H9 (cell line): ENCODE measurements at regions not wholly inside any gene's neighbourhood (a gene's known extent, or its start where the extent isn't known, plus 50 kb on each side); places are given as distances from the start of the nearest gene placed in this dataset.

ENCODE experiments used
- DNase-seq: peaks from one replicate; pipeline ENCODE4 v3.0.0-alpha.2; 2017
- H2AFZ ChIP-seq: one replicate; pipeline ENCODE4 v1.6.1; 2013; ENCODE audit warnings: mild to moderate bottlenecking, low read length, control low read depth, moderate library complexity
- H2AK5ac ChIP-seq: 2 replicates; pipeline ENCODE4 v1.6.1; 2013; ENCODE audit warnings: low read length, control low read depth, mixed read lengths; ENCODE audit not compliant: insufficient read length
- H2BK120ac ChIP-seq: one replicate; pipeline ENCODE4 v1.6.1; 2013; ENCODE audit warnings: low read depth, mild to moderate bottlenecking, low read length, control low read depth, inconsistent platforms; ENCODE audit not compliant: poor library complexity, severe bottlenecking
- H2BK12ac ChIP-seq: 2 replicates; pipeline ENCODE4 v1.6.1; 2013; ENCODE audit warnings: low read length, control low read depth, mixed read lengths, low read depth; ENCODE audit not compliant: insufficient read length
- H2BK15ac ChIP-seq: 2 replicates; pipeline ENCODE4 v1.6.1; 2013; ENCODE audit warnings: low read depth, low read length, control low read depth
- H2BK20ac ChIP-seq: one replicate; pipeline ENCODE4 v1.6.1; 2013; ENCODE audit warnings: low read depth, mild to moderate bottlenecking, low read length, control low read depth, inconsistent platforms; ENCODE audit not compliant: poor library complexity, severe bottlenecking
- H2BK5ac ChIP-seq: 2 replicates; pipeline ENCODE4 v1.6.1; 2013; ENCODE audit warnings: low read length, control low read depth, mixed read lengths; ENCODE audit not compliant: insufficient read length
- H3K14ac ChIP-seq: 2 replicates; pipeline ENCODE4 v1.6.1; 2013; ENCODE audit warnings: low read length, control low read depth; ENCODE audit not compliant: insufficient read depth
- H3K18ac ChIP-seq: 2 replicates; pipeline ENCODE4 v1.6.1; 2013; ENCODE audit warnings: low read depth, mild to moderate bottlenecking, mixed read lengths, low read length, control low read depth; ENCODE audit not compliant: insufficient read length
- H3K23ac ChIP-seq: 2 replicates; pipeline ENCODE4 v1.6.1; 2013; ENCODE audit warnings: low read length, control low read depth, mixed read lengths, low read depth; ENCODE audit not compliant: insufficient read length
- H3K23me2 ChIP-seq: 2 replicates; pipeline ENCODE4 v1.6.1; 2013; ENCODE audit warnings: low read depth, mild to moderate bottlenecking, mixed read lengths, low read length, control low read depth; ENCODE audit not compliant: insufficient read length, poor library complexity, severe bottlenecking
- H3K27ac ChIP-seq: 2 replicates; pipeline ENCODE4 v1.5.1; 2013; ENCODE audit warnings: low read length, control low read depth, mixed read lengths, low read depth; ENCODE audit not compliant: insufficient read length
- H3K27me3 ChIP-seq: 2 replicates; pipeline ENCODE4 v1.6.1; 2013; ENCODE audit warnings: low read length, control low read depth, inconsistent platforms; ENCODE audit not compliant: insufficient read depth
- H3K4ac ChIP-seq: 2 replicates; pipeline ENCODE4 v1.6.1; 2013; ENCODE audit warnings: low read depth, mild to moderate bottlenecking, control low read depth, inconsistent platforms, low read length, moderate library complexity
- H3K4me1 ChIP-seq: 2 replicates; pipeline ENCODE4 v1.6.1; 2013; ENCODE audit warnings: low read length, control low read depth, inconsistent platforms; ENCODE audit not compliant: insufficient read depth
- H3K4me2 ChIP-seq: 2 replicates; pipeline ENCODE4 v1.6.1; 2013; ENCODE audit warnings: low read length, control low read depth, mixed read lengths; ENCODE audit not compliant: insufficient read length, insufficient read depth
- H3K56ac ChIP-seq: 2 replicates; pipeline ENCODE4 v1.6.1; 2013; ENCODE audit warnings: low read depth, mild to moderate bottlenecking, mixed read lengths, low read length, control low read depth; ENCODE audit not compliant: insufficient read length
- H3K79me1 ChIP-seq: 2 replicates; pipeline ENCODE4 v1.6.1; 2013; ENCODE audit warnings: low read depth, mild to moderate bottlenecking, moderate library complexity, low read length, control low read depth, inconsistent platforms; ENCODE audit not compliant: insufficient read depth, poor library complexity, severe bottlenecking
- H3K79me2 ChIP-seq: 2 replicates; pipeline ENCODE4 v1.6.1; 2013; ENCODE audit warnings: low read length, control low read depth, inconsistent platforms; ENCODE audit not compliant: insufficient read depth
- H3K9ac ChIP-seq: 2 replicates; pipeline ENCODE4 v1.6.1; 2013; ENCODE audit warnings: low read length, control low read depth, mixed read lengths; ENCODE audit not compliant: insufficient read length; ENCODE audit errors: extremely low read depth
- H3K9me3 ChIP-seq: one replicate; pipeline ENCODE4 v1.6.1; 2013; ENCODE audit warnings: low read depth, low read length, inconsistent platforms; ENCODE audit not compliant: control insufficient read depth
- H3T11ph ChIP-seq: one replicate; pipeline ENCODE4 v1.6.1; 2013; ENCODE audit warnings: mild to moderate bottlenecking, low read length, control low read depth, inconsistent platforms
- H4K20me1 ChIP-seq: one replicate; pipeline ENCODE4 v1.6.1; 2013; ENCODE audit not compliant: control insufficient read depth, insufficient read length, insufficient read depth
- H4K5ac ChIP-seq: 2 replicates; pipeline ENCODE4 v1.6.1; 2013; ENCODE audit warnings: low read depth, mild to moderate bottlenecking, mixed read lengths, low read length, control low read depth; ENCODE audit not compliant: insufficient read length
- H4K8ac ChIP-seq: replicated peaks from 2 replicates; pipeline ENCODE4 v1.6.1; 2013; ENCODE audit warnings: low read length, control low read depth, mixed read lengths, low read depth; ENCODE audit not compliant: insufficient read length
- H4K91ac ChIP-seq: 2 replicates; pipeline ENCODE4 v1.6.1; 2013; ENCODE audit warnings: low read depth, mild to moderate bottlenecking, moderate library complexity, mixed read lengths, low read length, control low read depth; ENCODE audit not compliant: insufficient read length
- H3K27ac Mint-ChIP-seq, 3 experiments: 2 replicates in 2 of 3; 3 replicates in 1 of 3; pipeline ENCODE4 v1.8.0; 2020 to 2021; ENCODE audit warnings: mixed read lengths in 3 of 3, mild to moderate bottlenecking in 1 of 3, moderate library complexity in 1 of 3
- H3K27me3 Mint-ChIP-seq: 2 replicates; pipeline ENCODE4 v1.8.0; 2021; ENCODE audit warnings: low read depth, mild to moderate bottlenecking, moderate library complexity, mixed read lengths
- H3K36me3 Mint-ChIP-seq, 3 experiments: 2 replicates in 2 of 3; 3 replicates in 1 of 3; pipeline ENCODE4 v1.8.0; 2020 to 2021; ENCODE audit warnings: low read depth in 3 of 3, mixed read lengths in 3 of 3; ENCODE audit not compliant: insufficient read depth in 1 of 3
- H3K4me1 Mint-ChIP-seq, 2 experiments: 2 replicates each; pipeline ENCODE4 v1.8.0; 2020; ENCODE audit warnings: mixed read lengths in 2 of 2
- H3K4me3 Mint-ChIP-seq, 2 experiments: 2 replicates in 1 of 2; 3 replicates in 1 of 2; pipeline ENCODE4 v1.8.0; 2020 to 2021; ENCODE audit warnings: mild to moderate bottlenecking in 2 of 2, mixed read lengths in 2 of 2, moderate library complexity in 1 of 2
- H3K9me3 Mint-ChIP-seq, 2 experiments: 2 replicates in 1 of 2; 3 replicates in 1 of 2; pipeline ENCODE4 v1.8.0; 2020; ENCODE audit warnings: mild to moderate bottlenecking in 2 of 2, mixed read lengths in 2 of 2, moderate library complexity in 1 of 2
- CTCF ChIP-seq: fragments of 200-600 bp; sonication (generic); conservative IDR thresholded peaks from 3 replicates; pipeline ENCODE4 v1.8.0; 2021; ENCODE audit warnings: antibody characterized with exemption, mild to moderate bottlenecking
- WGBS: extraction: QIAGEN DNeasy Blood & Tissue Kit; methylation state at CpG from one replicate; pipeline ENCODE4 v1.1.7; 2013; ENCODE audit warnings: missing lambda C conversion rate, low lambda C conversion rate, mixed read lengths; ENCODE audit not compliant: insufficient read length; ENCODE audit errors: extremely low coverage; 5-methylcytosine and 5-hydroxymethylcytosine counted together

- no peak overlapping the region for H3K27ac Mint-ChIP-seq
- H2BK120ac ChIP-seq = no peak overlapping the region
- peaks cover 0 to 2% of the 10 kb centered on the region in 2 experiments; a peak in 2 of 5 replicates for H3K9me3 Mint-ChIP-seq
- H3K9me3 ChIP-seq = no peaks in the 10 kb centered on the region
- H3K79me2 ChIP-seq = no peaks in the 10 kb centered on the region
- peak; percentile 34; the same call in 2 of the 3 replicates for TF ChIP-seq CTCF
- H3K27me3 ChIP-seq = no peaks in the 10 kb centered on the region
- no peak overlapping the region for H2BK5ac ChIP-seq
- H2BK20ac ChIP-seq = no peak overlapping the region
- H3K27me3 Mint-ChIP-seq = no peaks in the 10 kb centered on the region; the same call in 1 of the 2 replicates
- no peaks in the 10 kb centered on the region for H3K4me1 Mint-ChIP-seq
- H3K23me2 ChIP-seq = no peaks in the 10 kb centered on the region
- no peak overlapping the region for H2AK5ac ChIP-seq
- no peak overlapping the region for H3K18ac ChIP-seq
- H2BK12ac ChIP-seq = no peak overlapping the region
- H3K23ac ChIP-seq = no peak overlapping the region
- no peak for DNase-seq
- no peak overlapping the region for H4K8ac ChIP-seq
- H2BK15ac ChIP-seq = no peak overlapping the region
- H3K4me2 ChIP-seq = no peak overlapping the region
- no peak overlapping the region for H4K5ac ChIP-seq
- H3K4ac ChIP-seq = no peak overlapping the region
- H3K14ac ChIP-seq = no peak overlapping the region
- no peaks in the 10 kb centered on the region for H4K20me1 ChIP-seq
- no peaks in the 10 kb centered on the region for H3K36me3 Mint-ChIP-seq
- no CpG with 5 or more reads among the region's 1 CpG for WGBS
- H3T11ph ChIP-seq = no peak overlapping the region
- no peak overlapping the region for H3K9ac ChIP-seq
- no peak overlapping the region for H3K56ac ChIP-seq
- H3K4me1 ChIP-seq = no peaks in the 10 kb centered on the region
- H4K91ac ChIP-seq = no peak overlapping the region
- H3K4me3 Mint-ChIP-seq = no peak overlapping the region
- H3K27ac ChIP-seq = no peak overlapping the region
- no peak overlapping the region for H2AFZ ChIP-seq
- H3K79me1 ChIP-seq = no peaks in the 10 kb centered on the region
Measured at GRCh38 chr18:77701977-77702376, 452.3 kb downstream of the GALR1 start.
